Chondrocyte (in vitro differentiated cells): ENCODE measurements at regions not wholly inside any gene's neighbourhood (a gene's known extent, or its start where the extent isn't known, plus 50 kb on each side); places are given as distances from the start of the nearest gene placed in this dataset.

ENCODE experiments used
- DNase-seq: peaks from one replicate; pipeline ENCODE4 v3.0.0; 2021; ENCODE audit warnings: mixed read lengths, low spot score
- H3K27ac Mint-ChIP-seq: one replicate; pipeline ENCODE4 v1.8.0; 2021; ENCODE audit warnings: mild to moderate bottlenecking, moderate library complexity, mixed read lengths; ENCODE audit not compliant: unreplicated experiment
- H3K27me3 Mint-ChIP-seq: 2 replicates; pipeline ENCODE4 v1.8.0; 2021; ENCODE audit warnings: low read depth, mixed read lengths
- H3K36me3 Mint-ChIP-seq: 2 replicates; pipeline ENCODE4 v1.8.0; 2021; ENCODE audit warnings: low read depth, mixed read lengths
- H3K4me1 Mint-ChIP-seq: 2 replicates; pipeline ENCODE4 v1.8.0; 2021; ENCODE audit warnings: low read depth, mild to moderate bottlenecking, mixed read lengths
- H3K4me3 Mint-ChIP-seq: one replicate; pipeline ENCODE4 v1.8.0; 2021; ENCODE audit warnings: mild to moderate bottlenecking, moderate library complexity, mixed read lengths; ENCODE audit not compliant: unreplicated experiment
- H3K9me3 Mint-ChIP-seq: 2 replicates; pipeline ENCODE4 v1.8.0; 2021; ENCODE audit warnings: low read depth, mixed read lengths
- TF ChIP-seq, protein P1 (sequence below): fragments of 200-600 bp; sonication (generic); IDR thresholded peaks from 2 replicates; pipeline ENCODE4 v1.5.0; 2021; ENCODE audit warnings: antibody characterized with exemption, mild to moderate bottlenecking, moderate library complexity

DNA sequence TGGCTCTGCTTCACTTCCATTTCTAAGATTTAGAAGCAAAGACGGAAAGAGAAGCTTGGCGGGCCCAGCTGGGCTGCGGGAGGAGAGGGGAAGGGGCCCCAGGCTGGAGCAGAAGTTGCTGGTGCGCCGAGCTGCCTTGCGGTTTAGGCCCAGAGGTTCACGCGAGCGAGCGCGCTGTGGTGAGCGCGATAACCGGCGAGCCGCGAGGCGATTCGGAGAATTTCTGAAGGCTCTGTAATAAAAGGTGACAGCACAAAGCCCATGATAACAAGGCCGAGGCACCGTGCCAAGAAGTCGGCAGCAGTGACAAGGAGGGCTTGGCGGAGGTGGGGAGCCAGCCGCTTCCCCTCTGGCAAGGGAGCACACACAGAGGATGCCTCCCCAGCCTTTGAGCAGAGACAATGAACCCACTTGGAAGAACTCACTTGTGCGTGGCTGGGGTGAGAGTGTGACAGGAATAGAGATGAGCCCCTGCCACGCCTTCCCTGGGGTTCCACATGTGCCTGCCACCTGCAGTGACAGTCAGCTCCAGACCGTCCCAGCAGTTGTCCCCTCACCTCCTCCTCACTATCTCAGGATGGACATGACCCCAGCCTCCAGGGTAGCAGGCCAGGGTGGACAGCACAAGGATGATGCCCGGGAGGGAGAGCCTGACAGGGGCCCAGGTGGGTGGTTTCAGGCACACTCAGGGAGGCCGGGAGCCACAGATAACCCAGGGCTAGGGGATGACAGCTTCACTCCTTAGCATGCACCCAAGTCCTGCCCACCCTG lies 315.2 kb downstream of the UACA start:
- TF ChIP-seq, protein P1, sequence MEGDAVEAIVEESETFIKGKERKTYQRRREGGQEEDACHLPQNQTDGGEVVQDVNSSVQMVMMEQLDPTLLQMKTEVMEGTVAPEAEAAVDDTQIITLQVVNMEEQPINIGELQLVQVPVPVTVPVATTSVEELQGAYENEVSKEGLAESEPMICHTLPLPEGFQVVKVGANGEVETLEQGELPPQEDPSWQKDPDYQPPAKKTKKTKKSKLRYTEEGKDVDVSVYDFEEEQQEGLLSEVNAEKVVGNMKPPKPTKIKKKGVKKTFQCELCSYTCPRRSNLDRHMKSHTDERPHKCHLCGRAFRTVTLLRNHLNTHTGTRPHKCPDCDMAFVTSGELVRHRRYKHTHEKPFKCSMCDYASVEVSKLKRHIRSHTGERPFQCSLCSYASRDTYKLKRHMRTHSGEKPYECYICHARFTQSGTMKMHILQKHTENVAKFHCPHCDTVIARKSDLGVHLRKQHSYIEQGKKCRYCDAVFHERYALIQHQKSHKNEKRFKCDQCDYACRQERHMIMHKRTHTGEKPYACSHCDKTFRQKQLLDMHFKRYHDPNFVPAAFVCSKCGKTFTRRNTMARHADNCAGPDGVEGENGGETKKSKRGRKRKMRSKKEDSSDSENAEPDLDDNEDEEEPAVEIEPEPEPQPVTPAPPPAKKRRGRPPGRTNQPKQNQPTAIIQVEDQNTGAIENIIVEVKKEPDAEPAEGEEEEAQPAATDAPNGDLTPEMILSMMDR: no peak
- H3K27me3 Mint-ChIP-seq: peaks cover 57% of the 10 kb centered on the region
- no peaks in the 10 kb centered on the region for H3K4me1 Mint-ChIP-seq
- no peak overlapping the region for H3K27ac Mint-ChIP-seq
- DNase-seq: no peak
- peaks cover 3% of the 10 kb centered on the region for H3K36me3 Mint-ChIP-seq
- no peaks in the 10 kb centered on the region for H3K9me3 Mint-ChIP-seq
- H3K4me3 Mint-ChIP-seq: no peak overlapping the region

DNA sequence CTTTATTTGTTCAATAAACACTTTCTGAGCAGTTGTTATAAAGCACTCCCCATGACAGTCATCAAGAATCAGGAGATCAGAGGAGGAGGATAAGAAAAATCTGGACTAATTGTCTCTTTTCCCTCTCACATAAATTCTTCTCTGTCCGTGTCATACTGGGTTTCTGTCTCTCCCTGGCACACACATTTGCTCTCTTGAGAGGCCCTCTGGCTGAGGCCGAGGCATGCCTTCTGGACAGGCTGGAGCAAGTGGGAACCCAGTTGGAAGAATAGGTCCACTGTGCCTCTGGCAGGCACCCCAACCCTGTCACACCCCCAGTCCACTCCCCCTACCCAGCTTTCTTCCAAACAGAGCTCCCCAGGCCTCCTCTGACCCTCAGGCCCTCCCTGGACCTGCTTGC lies 315.8 kb downstream of the UACA start:
- TF ChIP-seq, protein P1: no peak
- Mint-ChIP-seq H3K36me3 (peaks cover 3% of the 10 kb centered on the region), H3K27ac (no peak overlapping the region), H3K27me3 (peaks cover 61% of the 10 kb centered on the region), H3K4me3 (no peak overlapping the region), H3K9me3 (no peaks in the 10 kb centered on the region), H3K4me1 (no peaks in the 10 kb centered on the region)
- no peak for DNase-seq

DNA sequence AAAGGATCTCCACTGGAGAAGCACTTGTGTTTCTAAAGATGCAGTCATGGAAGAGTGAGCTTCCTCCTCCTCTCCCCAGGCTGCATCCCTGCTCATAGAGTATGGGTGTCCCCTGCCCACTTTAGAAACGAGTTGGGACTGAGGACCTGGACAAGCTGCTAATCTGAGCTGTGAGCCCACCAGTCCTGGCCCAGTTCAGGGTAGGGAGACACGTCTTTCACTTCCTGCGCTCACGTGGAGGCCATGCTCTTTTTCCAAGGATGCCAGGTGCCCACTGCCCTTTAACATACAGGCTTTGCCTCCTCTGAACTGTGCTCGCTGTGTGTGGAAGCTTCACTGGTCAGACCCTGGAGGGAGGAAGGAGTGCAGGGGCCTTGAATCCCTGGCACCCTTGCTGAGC lies 316.3 kb downstream of the UACA start:
- no peak overlapping the region for H3K27ac Mint-ChIP-seq
- peaks cover 62% of the 10 kb centered on the region for H3K27me3 Mint-ChIP-seq
- H3K4me3 Mint-ChIP-seq: no peak overlapping the region
- no peak for DNase-seq
- H3K4me1 Mint-ChIP-seq: no peaks in the 10 kb centered on the region
- peaks cover 3% of the 10 kb centered on the region for H3K36me3 Mint-ChIP-seq
- TF ChIP-seq, protein P1: no peak
- no peaks in the 10 kb centered on the region for H3K9me3 Mint-ChIP-seq

DNA sequence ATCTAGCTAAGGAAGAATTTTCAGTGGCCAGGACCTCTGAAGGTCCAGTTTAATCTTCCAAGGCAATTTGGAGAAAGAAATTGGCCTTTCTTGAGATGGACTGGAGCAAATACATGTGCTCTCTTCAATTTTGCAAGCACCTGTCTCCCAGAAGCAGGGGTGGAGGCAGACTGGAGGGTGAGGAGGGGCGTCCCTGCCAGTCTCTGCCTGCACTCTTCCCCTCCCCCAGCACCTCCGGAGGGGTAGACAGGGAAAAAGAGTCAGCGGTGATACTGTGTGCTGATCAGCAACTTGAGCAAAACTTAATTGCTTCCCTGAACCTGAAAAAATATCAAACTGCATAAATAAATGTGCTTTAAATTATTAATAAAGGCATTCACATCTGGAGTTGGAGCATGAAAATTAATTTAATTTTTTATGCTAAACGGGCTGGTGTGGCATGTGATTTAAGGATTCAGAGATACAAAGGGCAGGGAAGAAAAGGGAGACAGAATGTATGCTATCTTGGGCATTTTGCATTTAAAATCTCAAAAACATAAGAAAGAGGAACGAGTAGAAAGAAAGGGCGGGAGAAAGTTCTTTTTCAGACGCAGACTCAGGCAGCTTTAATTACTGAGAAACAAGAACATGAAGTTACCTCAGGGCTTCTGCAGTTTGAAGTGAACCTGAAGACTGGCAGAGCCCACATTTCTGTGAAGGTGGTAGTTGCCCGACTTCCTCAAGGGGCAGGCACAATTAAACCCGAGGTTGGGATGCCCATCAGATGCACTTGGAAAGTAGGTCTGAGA lies 319.7 kb downstream of the UACA start:
- no peaks in the 10 kb centered on the region for H3K4me1 Mint-ChIP-seq
- H3K27ac Mint-ChIP-seq: no peak overlapping the region
- H3K27me3 Mint-ChIP-seq: peaks cover 69% of the 10 kb centered on the region
- DNase-seq: no peak
- H3K9me3 Mint-ChIP-seq: no peaks in the 10 kb centered on the region
- TF ChIP-seq, protein P1: no peak
- no peak overlapping the region for H3K4me3 Mint-ChIP-seq
- peaks cover 2% of the 10 kb centered on the region for H3K36me3 Mint-ChIP-seq

DNA sequence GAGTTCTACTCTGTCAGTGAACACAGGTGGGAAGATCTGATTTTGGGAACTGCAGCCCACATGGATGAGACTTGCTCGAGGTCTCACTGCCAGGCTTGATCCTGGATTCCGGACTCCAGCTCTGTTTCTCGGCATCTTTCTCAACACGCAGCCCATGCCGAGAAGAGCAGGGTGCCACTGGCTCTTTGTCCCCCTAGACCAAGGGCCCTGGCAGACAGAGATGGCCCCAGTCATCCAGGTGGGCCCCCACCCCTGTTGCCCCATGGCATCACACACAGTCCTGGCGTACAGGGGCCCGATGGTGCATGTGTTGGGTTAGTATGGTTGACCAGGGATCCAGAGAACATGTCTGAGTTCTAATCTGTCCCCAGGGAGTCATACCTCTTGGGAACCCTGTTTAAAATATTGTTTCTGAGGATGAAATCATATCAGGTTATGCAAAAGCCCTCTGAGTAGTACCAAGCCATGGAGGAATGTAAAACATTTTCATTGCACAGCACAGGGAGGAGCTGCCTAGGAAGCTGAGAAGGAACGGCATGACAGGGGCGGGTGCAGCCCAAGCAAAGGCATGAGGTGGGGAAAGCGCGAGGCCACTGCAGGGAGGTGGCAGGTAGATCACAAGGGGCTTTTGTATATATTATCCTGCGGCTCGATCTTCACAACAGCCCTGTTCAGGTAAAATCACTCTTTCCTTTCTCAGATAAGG lies 320.6 kb downstream of the UACA start:
- Mint-ChIP-seq H3K36me3 (peaks cover 2% of the 10 kb centered on the region), H3K27ac (no peak overlapping the region), H3K9me3 (no peaks in the 10 kb centered on the region), H3K4me3 (no peak overlapping the region), H3K27me3 (peaks cover 71% of the 10 kb centered on the region), H3K4me1 (no peaks in the 10 kb centered on the region)
- no peak for DNase-seq
- TF ChIP-seq, protein P1: no peak
